ENCODE measurements at regions not wholly inside any gene's neighbourhood (a gene's known extent, or its start where the extent isn't known, plus 50 kb on each side); places are given as distances from the start of the nearest gene placed in this dataset.

GRCh38 chr7:51521694-51522312 is 205.2 kb upstream of the COBL start:
- Histone ChIP-seq H3K4me3 (ENCODE audit: low read depth in 1 of 5, low read length in 5 of 5) (no peak overlapping the region), H3K36me3 (ENCODE audit: control insufficient read depth in 5 of 5, insufficient read depth in 5 of 5, low read length in 5 of 5) (no peaks in the 10 kb centered on the region), H3K27me3 (ENCODE audit: control insufficient read depth in 5 of 5, insufficient read depth in 4 of 5, low read length in 5 of 5) (no peaks in the 10 kb centered on the region), H3K27ac (ENCODE audit: low read depth, low read length) (no peak overlapping the region), H3K9me3 (ENCODE audit: control insufficient read depth in 5 of 5, low read length in 5 of 5) (peaks cover 0 to 3% (median 0%) of the 10 kb centered on the region in 5 donors), H3K4me1 (ENCODE audit: control insufficient read depth in 5 of 5, insufficient read depth in 5 of 5, low read length in 5 of 5) (no peaks in the 10 kb centered on the region), H3K9ac (ENCODE audit: low read length in 5 of 5) (no peak overlapping the region)

GRCh38 chr7:51521054-51521453 is 204.4 kb upstream of the COBL start:
- no peaks in the 10 kb centered on the region for H3K36me3 ChIP-seq (ENCODE audit: control insufficient read depth in 5 of 5, insufficient read depth in 5 of 5, low read length in 5 of 5)
- H3K9ac ChIP-seq (ENCODE audit: low read length in 5 of 5), result no peak overlapping the region
- H3K9me3 ChIP-seq (ENCODE audit: control insufficient read depth in 5 of 5, low read length in 5 of 5), result peaks cover 0 to 3% (median 0%) of the 10 kb centered on the region in 5 donors
- no peaks in the 10 kb centered on the region for H3K27me3 ChIP-seq (ENCODE audit: control insufficient read depth in 5 of 5, insufficient read depth in 4 of 5, low read length in 5 of 5)
- H3K27ac ChIP-seq (ENCODE audit: low read depth, low read length), result no peak overlapping the region
- H3K4me3 ChIP-seq (ENCODE audit: low read depth in 1 of 5, low read length in 5 of 5), result no peak overlapping the region
- no peaks in the 10 kb centered on the region for H3K4me1 ChIP-seq (ENCODE audit: control insufficient read depth in 5 of 5, insufficient read depth in 5 of 5, low read length in 5 of 5)

GRCh38 chr7:51518646-51519045 is 202.0 kb upstream of the COBL start:
- no peak overlapping the region for H3K9ac ChIP-seq (ENCODE audit: low read length in 5 of 5)
- no peaks in the 10 kb centered on the region for H3K36me3 ChIP-seq (ENCODE audit: control insufficient read depth in 5 of 5, insufficient read depth in 5 of 5, low read length in 5 of 5)
- H3K4me3 ChIP-seq (ENCODE audit: low read depth in 1 of 5, low read length in 5 of 5), result no peak overlapping the region
- peaks cover 0 to 9% (median 2%) of the 10 kb centered on the region in 5 donors for H3K9me3 ChIP-seq (ENCODE audit: control insufficient read depth in 5 of 5, low read length in 5 of 5)
- H3K27me3 ChIP-seq (ENCODE audit: control insufficient read depth in 5 of 5, insufficient read depth in 4 of 5, low read length in 5 of 5), result no peaks in the 10 kb centered on the region
- H3K4me1 ChIP-seq (ENCODE audit: control insufficient read depth in 5 of 5, insufficient read depth in 5 of 5, low read length in 5 of 5), result no peaks in the 10 kb centered on the region
- H3K27ac ChIP-seq (ENCODE audit: low read depth, low read length), result no peak overlapping the region

- H3K4me3 ChIP-seq (ENCODE audit: low read depth in 1 of 5, low read length in 5 of 5), result no peak overlapping the region
- no peaks in the 10 kb centered on the region for H3K4me1 ChIP-seq (ENCODE audit: control insufficient read depth in 5 of 5, insufficient read depth in 5 of 5, low read length in 5 of 5)
- H3K9ac ChIP-seq (ENCODE audit: low read length in 5 of 5), result no peak overlapping the region
- no peak overlapping the region for H3K27ac ChIP-seq (ENCODE audit: low read depth, low read length)
- H3K9me3 ChIP-seq (ENCODE audit: control insufficient read depth in 5 of 5, low read length in 5 of 5), result peaks cover 0 to 9% (median 2%) of the 10 kb centered on the region in 5 donors
- H3K27me3 ChIP-seq (ENCODE audit: control insufficient read depth in 5 of 5, insufficient read depth in 4 of 5, low read length in 5 of 5), result no peaks in the 10 kb centered on the region
- no peaks in the 10 kb centered on the region for H3K36me3 ChIP-seq (ENCODE audit: control insufficient read depth in 5 of 5, insufficient read depth in 5 of 5, low read length in 5 of 5)
Observed at GRCh38 chr7:51517187-51517586, 200.6 kb upstream of the COBL start.

GRCh38 chr7:51501620-51502019 is 185.0 kb upstream of the COBL start:
- Histone ChIP-seq H3K4me1 (ENCODE audit: control insufficient read depth in 5 of 5, insufficient read depth in 5 of 5, low read length in 5 of 5) (no peaks in the 10 kb centered on the region), H3K36me3 (ENCODE audit: control insufficient read depth in 5 of 5, insufficient read depth in 5 of 5, low read length in 5 of 5) (no peaks in the 10 kb centered on the region), H3K9me3 (ENCODE audit: control insufficient read depth in 5 of 5, low read length in 5 of 5) (peaks cover 0 to 6% (median 0%) of the 10 kb centered on the region in 5 donors), H3K27me3 (ENCODE audit: control insufficient read depth in 5 of 5, insufficient read depth in 4 of 5, low read length in 5 of 5) (no peaks in the 10 kb centered on the region), H3K27ac (ENCODE audit: low read depth, low read length) (no peak overlapping the region), H3K9ac (ENCODE audit: low read length in 5 of 5) (no peak overlapping the region), H3K4me3 (ENCODE audit: low read depth in 1 of 5, low read length in 5 of 5) (no peak overlapping the region)

- Histone ChIP-seq H3K9ac (ENCODE audit: low read length in 5 of 5) (no peak overlapping the region), H3K27ac (ENCODE audit: low read depth, low read length) (no peak overlapping the region), H3K4me3 (ENCODE audit: low read depth in 1 of 5, low read length in 5 of 5) (no peak overlapping the region), H3K4me1 (ENCODE audit: control insufficient read depth in 5 of 5, insufficient read depth in 5 of 5, low read length in 5 of 5) (no peaks in the 10 kb centered on the region), H3K9me3 (ENCODE audit: control insufficient read depth in 5 of 5, low read length in 5 of 5) (peaks cover 0 to 3% (median 0%) of the 10 kb centered on the region in 5 donors), H3K27me3 (ENCODE audit: control insufficient read depth in 5 of 5, insufficient read depth in 4 of 5, low read length in 5 of 5) (no peaks in the 10 kb centered on the region), H3K36me3 (ENCODE audit: control insufficient read depth in 5 of 5, insufficient read depth in 5 of 5, low read length in 5 of 5) (no peaks in the 10 kb centered on the region)
Observed at GRCh38 chr7:51482976-51483375, 166.4 kb upstream of the COBL start.

- H3K9me3 ChIP-seq (ENCODE audit: control insufficient read depth in 5 of 5, low read length in 5 of 5), result peaks cover 0 to 5% (median 0%) of the 10 kb centered on the region in 5 donors
- H3K27me3 ChIP-seq (ENCODE audit: control insufficient read depth in 5 of 5, insufficient read depth in 4 of 5, low read length in 5 of 5), result no peaks in the 10 kb centered on the region
- H3K9ac ChIP-seq (ENCODE audit: low read length in 5 of 5), result no peak overlapping the region
- H3K36me3 ChIP-seq (ENCODE audit: control insufficient read depth in 5 of 5, insufficient read depth in 5 of 5, low read length in 5 of 5), result no peaks in the 10 kb centered on the region
- no peak overlapping the region for H3K4me3 ChIP-seq (ENCODE audit: low read depth in 1 of 5, low read length in 5 of 5)
- H3K4me1 ChIP-seq (ENCODE audit: control insufficient read depth in 5 of 5, insufficient read depth in 5 of 5, low read length in 5 of 5), result no peaks in the 10 kb centered on the region
- no peak overlapping the region for H3K27ac ChIP-seq (ENCODE audit: low read depth, low read length)
Observed at GRCh38 chr7:51481421-51481820, 164.8 kb upstream of the COBL start.

GRCh38 chr7:51477819-51478218 is 161.2 kb upstream of the COBL start:
- Histone ChIP-seq H3K36me3 (ENCODE audit: control insufficient read depth in 5 of 5, insufficient read depth in 5 of 5, low read length in 5 of 5) (no peaks in the 10 kb centered on the region), H3K27ac (ENCODE audit: low read depth, low read length) (no peak overlapping the region), H3K9me3 (ENCODE audit: control insufficient read depth in 5 of 5, low read length in 5 of 5) (peaks cover 0 to 5% (median 0%) of the 10 kb centered on the region in 5 donors), H3K4me3 (ENCODE audit: low read depth in 1 of 5, low read length in 5 of 5) (no peak overlapping the region), H3K9ac (ENCODE audit: low read length in 5 of 5) (no peak overlapping the region), H3K4me1 (ENCODE audit: control insufficient read depth in 5 of 5, insufficient read depth in 5 of 5, low read length in 5 of 5) (no peaks in the 10 kb centered on the region), H3K27me3 (ENCODE audit: control insufficient read depth in 5 of 5, insufficient read depth in 4 of 5, low read length in 5 of 5) (peaks cover 0 to 4% (median 2%) of the 10 kb centered on the region in 5 donors)

- H3K9me3 ChIP-seq (ENCODE audit: control insufficient read depth in 5 of 5, low read length in 5 of 5), result peaks cover 0 to 5% (median 0%) of the 10 kb centered on the region in 5 donors
- no peak overlapping the region for H3K9ac ChIP-seq (ENCODE audit: low read length in 5 of 5)
- no peak overlapping the region for H3K27ac ChIP-seq (ENCODE audit: low read depth, low read length)
- H3K36me3 ChIP-seq (ENCODE audit: control insufficient read depth in 5 of 5, insufficient read depth in 5 of 5, low read length in 5 of 5), result no peaks in the 10 kb centered on the region
- H3K4me1 ChIP-seq (ENCODE audit: control insufficient read depth in 5 of 5, insufficient read depth in 5 of 5, low read length in 5 of 5), result no peaks in the 10 kb centered on the region
- peaks cover 4 to 7% (median 6%) of the 10 kb centered on the region in 5 donors for H3K27me3 ChIP-seq (ENCODE audit: control insufficient read depth in 5 of 5, insufficient read depth in 4 of 5, low read length in 5 of 5)
- H3K4me3 ChIP-seq (ENCODE audit: low read depth in 1 of 5, low read length in 5 of 5), result no peak overlapping the region
Observed at GRCh38 chr7:51477323-51477722, 160.7 kb upstream of the COBL start.

- H3K27ac ChIP-seq (ENCODE audit: low read depth, low read length), result no peak overlapping the region
- peaks cover 11 to 18% (median 15%) of the 10 kb centered on the region in 5 donors for H3K27me3 ChIP-seq (ENCODE audit: control insufficient read depth in 5 of 5, insufficient read depth in 4 of 5, low read length in 5 of 5)
- H3K4me3 ChIP-seq (ENCODE audit: low read depth in 1 of 5, low read length in 5 of 5), result no peak overlapping the region
- H3K36me3 ChIP-seq (ENCODE audit: control insufficient read depth in 5 of 5, insufficient read depth in 5 of 5, low read length in 5 of 5), result no peaks in the 10 kb centered on the region
- peaks cover 0 to 5% (median 0%) of the 10 kb centered on the region in 5 donors for H3K9me3 ChIP-seq (ENCODE audit: control insufficient read depth in 5 of 5, low read length in 5 of 5)
- H3K4me1 ChIP-seq (ENCODE audit: control insufficient read depth in 5 of 5, insufficient read depth in 5 of 5, low read length in 5 of 5), result peaks cover 0 to 5% (median 0%) of the 10 kb centered on the region in 5 donors
- no peak overlapping the region for H3K9ac ChIP-seq (ENCODE audit: low read length in 5 of 5)
Observed at GRCh38 chr7:51476026-51476425, 159.4 kb upstream of the COBL start.

Data from subcutaneous abdominal adipose tissue (tissue), 5 donors.